ENCODE measurements at regions not wholly inside any gene's neighbourhood (a gene's known extent, or its start where the extent isn't known, plus 50 kb on each side); places are given as distances from the start of the nearest gene placed in this dataset.

- TF ChIP-seq, protein P1, sequence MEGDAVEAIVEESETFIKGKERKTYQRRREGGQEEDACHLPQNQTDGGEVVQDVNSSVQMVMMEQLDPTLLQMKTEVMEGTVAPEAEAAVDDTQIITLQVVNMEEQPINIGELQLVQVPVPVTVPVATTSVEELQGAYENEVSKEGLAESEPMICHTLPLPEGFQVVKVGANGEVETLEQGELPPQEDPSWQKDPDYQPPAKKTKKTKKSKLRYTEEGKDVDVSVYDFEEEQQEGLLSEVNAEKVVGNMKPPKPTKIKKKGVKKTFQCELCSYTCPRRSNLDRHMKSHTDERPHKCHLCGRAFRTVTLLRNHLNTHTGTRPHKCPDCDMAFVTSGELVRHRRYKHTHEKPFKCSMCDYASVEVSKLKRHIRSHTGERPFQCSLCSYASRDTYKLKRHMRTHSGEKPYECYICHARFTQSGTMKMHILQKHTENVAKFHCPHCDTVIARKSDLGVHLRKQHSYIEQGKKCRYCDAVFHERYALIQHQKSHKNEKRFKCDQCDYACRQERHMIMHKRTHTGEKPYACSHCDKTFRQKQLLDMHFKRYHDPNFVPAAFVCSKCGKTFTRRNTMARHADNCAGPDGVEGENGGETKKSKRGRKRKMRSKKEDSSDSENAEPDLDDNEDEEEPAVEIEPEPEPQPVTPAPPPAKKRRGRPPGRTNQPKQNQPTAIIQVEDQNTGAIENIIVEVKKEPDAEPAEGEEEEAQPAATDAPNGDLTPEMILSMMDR (IDR thresholded peaks at IDR 0.05; ENCODE audit: insufficient read depth, low read depth, low read length), result no peak
- no peak for TF ChIP-seq EZH2 (IDR thresholded peaks at IDR 0.05; ENCODE audit: insufficient read depth, low read length)
Measured at GRCh38 chr12:90245391-90245790, 536.8 kb upstream of the ATP2B1 start.
